Lower lobe of right lung (tissue), 2 donors: ENCODE measurements at regions not wholly inside any gene's neighbourhood (a gene's known extent, or its start where the extent isn't known, plus 50 kb on each side); places are given as distances from the start of the nearest gene placed in this dataset.
A peak's percentile ranks its signal among the peaks of the same experiment; 100 is the strongest.

Experiments used
- ATAC-seq, 2 donors: fragments of 200-7000 bp; cut with Tn5 transposase; one replicate each; pipeline ENCODE4 v1.9.1; 2020 to 2022; ENCODE audit warnings: mild to moderate bottlenecking in 2 of 2, moderate library complexity in 2 of 2
- DNase-seq: peaks from one replicate; pipeline ENCODE4 v3.0.0-alpha.2; 2020
- H3K27ac ChIP-seq: fragments of 200-600 bp; one replicate; pipeline ENCODE4 v1.8.0; 2022
- H3K27me3 ChIP-seq: fragments of 200-600 bp; one replicate; pipeline ENCODE4 v1.8.0; 2022; ENCODE audit warnings: low read depth
- H3K36me3 ChIP-seq: fragments of 200-600 bp; one replicate; pipeline ENCODE4 v1.8.0; 2022; ENCODE audit warnings: mild to moderate bottlenecking
- H3K4me1 ChIP-seq: fragments of 200-600 bp; one replicate; pipeline ENCODE4 v1.8.0; 2022
- H3K4me3 ChIP-seq: fragments of 200-600 bp; one replicate; pipeline ENCODE4 v1.8.0; 2022; ENCODE audit warnings: mild to moderate bottlenecking
- H3K9me3 ChIP-seq: fragments of 200-600 bp; one replicate; pipeline ENCODE4 v1.8.0; 2022
- intact Hi-C: fragments of 100-400 bp; cut with DNase I; formaldehyde crosslinking; loops from one replicate; pipeline ENCODE4 v1.11.0; 2022
- TF ChIP-seq, protein P1 (sequence below): fragments of 200-600 bp; IDR thresholded peaks from one replicate; pipeline ENCODE4 v1.8.0; 2022; ENCODE audit warnings: antibody characterized with exemption, mild to moderate bottlenecking
- donor health status: DM: no; HTN: yes; CAD: no; lungs with severe emphysema.

DNA sequence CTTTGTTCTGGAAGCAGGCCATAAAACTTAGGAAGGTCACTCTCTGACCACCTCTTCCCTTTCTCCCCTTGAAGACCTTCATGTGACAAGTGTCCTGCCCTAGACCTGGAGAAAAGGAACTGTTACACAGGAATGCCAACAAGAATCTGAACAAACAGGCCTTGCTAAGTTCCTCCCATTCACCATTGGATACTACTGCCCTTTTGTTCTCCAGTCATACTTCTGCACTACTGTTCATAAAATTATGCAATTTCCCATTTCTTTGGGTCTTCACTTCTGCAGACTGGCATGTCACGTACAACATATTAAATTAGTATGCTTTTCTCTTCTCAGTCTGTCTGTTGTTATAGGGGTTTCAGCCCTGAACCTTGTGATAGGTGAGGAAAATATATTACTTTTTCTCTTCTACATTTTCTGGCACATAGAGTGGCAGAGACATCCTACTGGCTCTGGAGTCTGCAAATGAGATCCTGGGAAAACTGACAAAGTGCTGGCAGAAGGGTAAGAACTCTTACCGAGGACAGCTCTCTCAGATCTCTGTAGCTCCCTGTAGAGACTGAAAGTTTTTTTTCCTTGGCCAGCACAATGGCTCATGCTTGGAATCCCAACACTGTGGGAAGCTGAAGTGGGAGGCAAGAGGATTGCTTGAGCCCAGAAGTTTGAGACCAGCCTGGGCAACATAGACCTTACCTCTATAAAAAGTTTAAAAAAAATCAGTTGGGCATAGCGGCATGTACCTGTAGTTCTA lies 87.6 kb upstream of the SPRY2 start:
- intact Hi-C loops, result no loop called here
- TF ChIP-seq, protein P1, sequence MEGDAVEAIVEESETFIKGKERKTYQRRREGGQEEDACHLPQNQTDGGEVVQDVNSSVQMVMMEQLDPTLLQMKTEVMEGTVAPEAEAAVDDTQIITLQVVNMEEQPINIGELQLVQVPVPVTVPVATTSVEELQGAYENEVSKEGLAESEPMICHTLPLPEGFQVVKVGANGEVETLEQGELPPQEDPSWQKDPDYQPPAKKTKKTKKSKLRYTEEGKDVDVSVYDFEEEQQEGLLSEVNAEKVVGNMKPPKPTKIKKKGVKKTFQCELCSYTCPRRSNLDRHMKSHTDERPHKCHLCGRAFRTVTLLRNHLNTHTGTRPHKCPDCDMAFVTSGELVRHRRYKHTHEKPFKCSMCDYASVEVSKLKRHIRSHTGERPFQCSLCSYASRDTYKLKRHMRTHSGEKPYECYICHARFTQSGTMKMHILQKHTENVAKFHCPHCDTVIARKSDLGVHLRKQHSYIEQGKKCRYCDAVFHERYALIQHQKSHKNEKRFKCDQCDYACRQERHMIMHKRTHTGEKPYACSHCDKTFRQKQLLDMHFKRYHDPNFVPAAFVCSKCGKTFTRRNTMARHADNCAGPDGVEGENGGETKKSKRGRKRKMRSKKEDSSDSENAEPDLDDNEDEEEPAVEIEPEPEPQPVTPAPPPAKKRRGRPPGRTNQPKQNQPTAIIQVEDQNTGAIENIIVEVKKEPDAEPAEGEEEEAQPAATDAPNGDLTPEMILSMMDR, result no peak
- no peak overlapping the region for H3K4me3 ChIP-seq
- no peaks in the 10 kb centered on the region for H3K27me3 ChIP-seq
- no peaks in the 10 kb centered on the region for H3K4me1 ChIP-seq
- no peaks in the 10 kb centered on the region for H3K36me3 ChIP-seq
- H3K9me3 ChIP-seq, result no peaks in the 10 kb centered on the region
- no peak overlapping the region for H3K27ac ChIP-seq
- peak in 1 of 2 donors; percentile 35 for ATAC-seq
- DNase-seq, result no peak

DNA sequence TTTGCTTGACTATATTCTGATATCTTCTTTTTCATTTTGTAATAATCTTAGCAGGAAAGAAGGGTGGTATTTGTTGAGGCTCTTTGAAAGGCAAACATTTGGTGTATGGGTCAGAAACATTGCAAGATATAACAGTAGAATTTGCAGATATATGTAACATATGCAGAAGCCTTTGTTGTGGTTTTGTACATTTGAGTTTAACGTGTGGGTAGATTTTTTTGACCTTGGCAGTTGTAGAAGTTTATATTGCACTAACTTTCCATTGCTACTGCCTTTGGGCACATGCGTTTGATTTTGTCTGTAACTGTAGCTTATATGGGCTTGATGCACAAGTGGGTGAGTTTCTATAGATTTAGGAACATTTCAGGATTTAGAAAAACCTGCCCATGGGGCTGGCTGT lies 78.5 kb upstream of the SPRY2 start:
- Histone ChIP-seq H3K9me3 (no peaks in the 10 kb centered on the region), H3K27ac (no peak overlapping the region), H3K4me3 (no peak overlapping the region), H3K27me3 (no peaks in the 10 kb centered on the region), H3K4me1 (no peaks in the 10 kb centered on the region), H3K36me3 (no peaks in the 10 kb centered on the region)
- ATAC-seq (no peak), DNase-seq (no peak)
- TF ChIP-seq, protein P1, result no peak
- intact Hi-C loops, result no loop called here

DNA sequence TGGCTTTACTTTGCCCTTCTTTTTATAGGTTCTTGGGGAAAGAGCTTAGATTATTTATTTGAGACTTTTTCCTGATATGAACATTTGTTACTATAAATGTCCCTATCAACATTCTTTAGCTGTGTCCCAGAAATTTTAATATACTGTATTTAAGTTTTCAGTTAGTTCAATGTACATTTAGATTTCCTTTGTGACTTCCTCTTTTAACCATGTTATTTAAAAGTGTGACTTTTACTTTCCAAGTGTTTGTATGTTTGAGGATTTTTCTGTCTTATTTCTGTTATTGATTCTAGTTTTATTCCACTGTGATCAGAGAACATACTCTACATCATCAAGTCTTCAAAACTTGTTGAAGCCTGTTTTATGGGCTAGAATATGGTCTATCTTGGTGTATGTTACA lies 72.7 kb upstream of the SPRY2 start:
- no peak for DNase-seq
- Histone ChIP-seq H3K27me3 (no peaks in the 10 kb centered on the region), H3K36me3 (no peaks in the 10 kb centered on the region), H3K4me3 (no peak overlapping the region), H3K27ac (no peak overlapping the region), H3K4me1 (no peaks in the 10 kb centered on the region), H3K9me3 (no peaks in the 10 kb centered on the region)
- TF ChIP-seq, protein P1, result no peak
- no peak for ATAC-seq
- intact Hi-C loops, result no loop called here

DNA sequence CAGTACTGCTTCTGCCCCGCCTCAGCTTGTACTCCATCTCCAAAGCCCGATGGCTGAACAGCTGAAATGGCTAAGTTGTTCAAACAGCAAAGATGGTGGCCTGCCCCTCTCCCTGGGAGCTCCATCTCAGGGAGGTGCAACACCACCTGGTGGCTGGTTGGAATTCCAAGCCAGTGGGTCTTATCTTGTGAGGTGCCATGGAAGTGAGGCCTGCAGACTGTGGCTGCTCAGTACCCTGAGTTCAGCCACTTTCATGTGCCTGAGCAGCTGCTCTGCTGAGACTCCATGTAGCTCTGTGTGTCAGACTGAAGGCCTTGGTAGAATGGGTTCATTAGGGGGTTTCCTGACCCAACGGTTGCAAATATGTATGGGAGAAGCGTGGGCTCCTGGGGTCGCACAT lies 67.3 kb upstream of the SPRY2 start:
- Histone ChIP-seq H3K4me3 (no peak overlapping the region), H3K4me1 (no peaks in the 10 kb centered on the region), H3K27me3 (no peaks in the 10 kb centered on the region), H3K36me3 (no peaks in the 10 kb centered on the region), H3K27ac (no peak overlapping the region), H3K9me3 (peaks cover 9% of the 10 kb centered on the region)
- DNase-seq, result no peak
- TF ChIP-seq, protein P1, result no peak
- ATAC-seq, result no peak
- intact Hi-C loops, result no loop called here

DNA sequence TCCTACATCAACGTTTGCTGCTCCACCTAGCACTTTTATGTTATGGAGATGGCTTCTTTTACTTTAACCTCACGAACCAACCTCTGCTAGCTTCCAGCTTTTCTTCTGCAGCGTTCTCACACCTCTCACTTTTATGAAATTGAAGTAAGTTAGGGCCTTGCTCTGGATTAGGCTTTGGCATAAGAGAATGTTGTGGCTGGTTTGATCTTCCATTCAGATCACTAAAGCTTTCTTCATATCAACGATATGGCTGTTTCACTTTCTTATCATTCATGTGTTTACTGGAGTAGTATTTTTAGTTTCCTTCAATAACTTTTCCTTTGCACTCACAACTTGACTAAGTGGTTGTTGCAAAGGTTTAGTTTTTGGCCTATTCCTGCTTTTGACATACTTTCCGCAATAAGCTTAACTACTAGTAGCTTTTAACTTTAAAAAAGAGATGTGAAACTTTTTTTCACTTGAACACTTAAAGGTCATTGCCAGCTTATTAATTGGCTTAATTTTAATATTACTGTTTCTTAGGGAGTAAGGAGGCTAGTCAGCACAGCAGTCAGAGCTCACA lies 60.0 kb upstream of the SPRY2 start:
- TF ChIP-seq, protein P1, result no peak
- no peak for DNase-seq

More for the DNA sequence above, 60.0 kb upstream of the SPRY2 start:
- no peak for ATAC-seq
- Histone ChIP-seq H3K4me3 (no peak overlapping the region), H3K4me1 (peaks cover 18% of the 10 kb centered on the region), H3K9me3 (peaks cover 9% of the 10 kb centered on the region), H3K27me3 (no peaks in the 10 kb centered on the region), H3K27ac (no peak overlapping the region), H3K36me3 (no peaks in the 10 kb centered on the region)
- intact Hi-C loops, result no loop called here
